GM12874 (cell line): ENCODE measurements at regions not wholly inside any gene's neighbourhood (a gene's known extent, or its start where the extent isn't known, plus 50 kb on each side); places are given as distances from the start of the nearest gene placed in this dataset.

Experiments used
- TF ChIP-seq, protein P1 (sequence below): IDR thresholded peaks from 2 replicates; pipeline ENCODE4 v1.5.1; 2011; ENCODE audit warnings: low read depth, mild to moderate bottlenecking, control low read depth, low read length, moderate library complexity; ENCODE audit not compliant: insufficient read depth

DNA sequence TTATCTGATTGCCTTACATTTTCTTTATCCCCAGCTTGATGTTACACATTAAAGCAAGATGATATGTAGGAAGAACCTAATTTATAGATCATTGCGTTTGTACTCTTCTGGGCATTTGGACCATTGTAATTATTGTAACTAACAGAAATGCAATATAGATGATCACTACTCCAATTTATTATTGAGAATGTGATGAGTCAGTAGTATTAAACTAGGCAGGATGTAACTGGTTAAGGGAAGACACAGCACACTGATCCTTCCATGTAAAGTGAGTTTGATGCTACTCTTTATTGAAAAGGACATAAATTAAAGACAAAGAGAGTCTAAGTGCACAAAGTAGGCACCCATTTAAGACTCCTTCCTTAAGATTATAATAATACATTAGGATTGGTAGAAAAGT, 223.8 kb downstream of the KIF2B start:
- TF ChIP-seq, protein P1, sequence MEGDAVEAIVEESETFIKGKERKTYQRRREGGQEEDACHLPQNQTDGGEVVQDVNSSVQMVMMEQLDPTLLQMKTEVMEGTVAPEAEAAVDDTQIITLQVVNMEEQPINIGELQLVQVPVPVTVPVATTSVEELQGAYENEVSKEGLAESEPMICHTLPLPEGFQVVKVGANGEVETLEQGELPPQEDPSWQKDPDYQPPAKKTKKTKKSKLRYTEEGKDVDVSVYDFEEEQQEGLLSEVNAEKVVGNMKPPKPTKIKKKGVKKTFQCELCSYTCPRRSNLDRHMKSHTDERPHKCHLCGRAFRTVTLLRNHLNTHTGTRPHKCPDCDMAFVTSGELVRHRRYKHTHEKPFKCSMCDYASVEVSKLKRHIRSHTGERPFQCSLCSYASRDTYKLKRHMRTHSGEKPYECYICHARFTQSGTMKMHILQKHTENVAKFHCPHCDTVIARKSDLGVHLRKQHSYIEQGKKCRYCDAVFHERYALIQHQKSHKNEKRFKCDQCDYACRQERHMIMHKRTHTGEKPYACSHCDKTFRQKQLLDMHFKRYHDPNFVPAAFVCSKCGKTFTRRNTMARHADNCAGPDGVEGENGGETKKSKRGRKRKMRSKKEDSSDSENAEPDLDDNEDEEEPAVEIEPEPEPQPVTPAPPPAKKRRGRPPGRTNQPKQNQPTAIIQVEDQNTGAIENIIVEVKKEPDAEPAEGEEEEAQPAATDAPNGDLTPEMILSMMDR, result no peak

DNA sequence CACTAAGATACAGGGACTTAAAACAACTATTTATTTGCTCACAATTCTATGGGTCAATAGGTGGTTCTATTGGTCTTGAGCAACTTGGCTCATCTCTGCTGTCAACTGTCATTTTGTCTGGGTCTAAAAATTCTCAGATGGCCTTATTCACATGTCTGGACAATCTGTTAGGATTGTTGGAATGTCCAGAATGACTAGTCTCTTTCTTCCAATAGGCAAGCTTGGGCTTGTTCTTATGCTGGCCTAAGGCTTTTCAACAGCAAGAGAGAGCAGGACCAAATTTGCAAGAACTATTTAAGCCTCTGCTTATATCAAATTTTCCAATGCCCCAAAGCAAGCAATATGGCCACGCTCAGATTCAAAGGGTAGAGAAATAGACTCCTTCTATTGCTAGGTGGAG, 240.9 kb downstream of the KIF2B start:
- TF ChIP-seq, protein P1, result no peak

- TF ChIP-seq, protein P1, result no peak
Observed at GRCh38 chr17:54085020-54085419, 262.3 kb downstream of the KIF2B start.

- TF ChIP-seq, protein P1, result no peak
Observed at GRCh38 chr17:54085934-54086333, 263.2 kb downstream of the KIF2B start.

- TF ChIP-seq, protein P1, result no peak
Observed at GRCh38 chr17:54096216-54096615, 273.5 kb downstream of the KIF2B start.

- TF ChIP-seq, protein P1, result no peak
Observed at GRCh38 chr17:54099221-54099620, 276.5 kb downstream of the KIF2B start.

DNA sequence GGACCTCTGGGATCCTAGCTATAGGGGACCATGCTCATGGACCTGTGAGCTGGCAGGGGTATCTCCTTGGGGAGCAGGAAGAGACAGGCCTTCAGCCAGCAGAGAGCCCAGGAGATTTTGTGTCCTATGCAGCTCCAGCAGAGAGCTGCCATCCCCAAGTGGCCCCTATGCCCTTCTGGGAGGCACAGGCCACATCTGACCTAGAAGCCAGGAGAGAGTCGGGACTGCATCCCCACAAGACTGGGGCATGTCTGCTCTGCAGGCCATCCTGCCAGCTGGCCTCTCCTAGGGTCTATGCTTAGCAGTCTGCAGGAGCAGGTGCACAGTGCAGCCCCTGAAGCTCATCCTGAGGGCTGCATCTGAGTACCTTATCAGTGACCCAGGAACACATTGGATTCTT, 279.5 kb downstream of the KIF2B start:
- TF ChIP-seq, protein P1, result no peak

- TF ChIP-seq, protein P1, result no peak
Observed at GRCh38 chr17:54111576-54111975, 288.8 kb downstream of the KIF2B start.
